IgD-negative memory B cell (primary cell): ENCODE measurements at regions not wholly inside any gene's neighbourhood (a gene's known extent, or its start where the extent isn't known, plus 50 kb on each side); places are given as distances from the start of the nearest gene placed in this dataset.
A peak's percentile ranks its signal among the peaks of the same experiment; 100 is the strongest.

Source experiments
- H3K27ac Mint-ChIP-seq, 3 donors: one replicate each; pipeline ENCODE4 v1.8.0; 2020 to 2022; ENCODE audit warnings: mild to moderate bottlenecking in 3 of 3, mixed read lengths in 3 of 3, moderate library complexity in 1 of 3
- H3K27me3 Mint-ChIP-seq: one replicate; pipeline ENCODE4 v1.8.0; 2021; ENCODE audit warnings: mixed read lengths
- H3K36me3 Mint-ChIP-seq: one replicate; pipeline ENCODE4 v1.8.0; 2020; ENCODE audit warnings: mild to moderate bottlenecking, mixed read lengths
- H3K4me1 Mint-ChIP-seq, 3 donors: one replicate each; pipeline ENCODE4 v1.8.0; 2020 to 2022; ENCODE audit warnings: mixed read lengths in 3 of 3, mild to moderate bottlenecking in 1 of 3
- H3K4me3 Mint-ChIP-seq, 4 donors: one replicate each; pipeline ENCODE4 v1.8.0; 2020 to 2022; ENCODE audit warnings: mild to moderate bottlenecking in 4 of 4, mixed read lengths in 4 of 4, moderate library complexity in 3 of 4
- H3K9me3 Mint-ChIP-seq, 3 donors: one replicate each; pipeline ENCODE4 v1.8.0; 2020 to 2021; ENCODE audit warnings: mixed read lengths in 3 of 3, mild to moderate bottlenecking in 1 of 3

GRCh38 chr2:161107265-161107664, 53.0 kb upstream of the TANK start:
- Mint-ChIP-seq H3K27ac (no peak overlapping the region), H3K36me3 (peaks cover 2% of the 10 kb centered on the region), H3K4me3 (peak overlapping the region in 1 of 4 donors; percentile 75), H3K9me3 (no peaks in the 10 kb centered on the region), H3K4me1 (peaks cover 11 to 16% (median 15%) of the 10 kb centered on the region in 3 donors), H3K27me3 (no peaks in the 10 kb centered on the region)
